MV-4-11 (cell line): ENCODE measurements at regions not wholly inside any gene's neighbourhood (a gene's known extent, or its start where the extent isn't known, plus 50 kb on each side); places are given as distances from the start of the nearest gene placed in this dataset.

Source experiments
- DNase-seq: peaks from one replicate; lab custom pipeline; 2025; lab: John Stamatoyannopoulos, UW

- DNase-seq, result no peak
Measured at GRCh38 chr14:53356361-53357150, 203.4 kb upstream of the DDHD1 start.

GRCh38 chr14:53355581-53356112, 202.5 kb upstream of the DDHD1 start:
- no peak for DNase-seq

GRCh38 chr14:53354336-53354735, 201.2 kb upstream of the DDHD1 start:
- DNase-seq, result no peak

GRCh38 chr14:53350866-53351265, 197.7 kb upstream of the DDHD1 start:
- DNase-seq, result no peak

GRCh38 chr14:53350429-53350828, 197.3 kb upstream of the DDHD1 start:
- DNase-seq, result no peak

GRCh38 chr14:53346988-53347387, 193.9 kb upstream of the DDHD1 start:
- no peak for DNase-seq

- no peak for DNase-seq
Measured at GRCh38 chr14:53341324-53341723, 188.2 kb upstream of the DDHD1 start.

GRCh38 chr14:53338192-53338591, 185.1 kb upstream of the DDHD1 start:
- no peak for DNase-seq

- DNase-seq, result no peak
Measured at GRCh38 chr14:53336729-53337128, 183.6 kb upstream of the DDHD1 start.

- DNase-seq, result no peak
Measured at GRCh38 chr14:53333809-53334208, 180.7 kb upstream of the DDHD1 start.

- DNase-seq, result no peak
Measured at GRCh38 chr14:53331921-53332320, 178.8 kb upstream of the DDHD1 start.

GRCh38 chr14:53331247-53331646, 178.1 kb upstream of the DDHD1 start:
- no peak for DNase-seq

- DNase-seq, result no peak
Measured at GRCh38 chr14:53330441-53330840, 177.3 kb upstream of the DDHD1 start.

- DNase-seq, result no peak
Measured at GRCh38 chr14:53328841-53329240, 175.7 kb upstream of the DDHD1 start.

GRCh38 chr14:53327716-53328115, 174.6 kb upstream of the DDHD1 start:
- no peak for DNase-seq

GRCh38 chr14:53325176-53325806, 172.2 kb upstream of the DDHD1 start:
- no peak for DNase-seq

- DNase-seq, result no peak
Measured at GRCh38 chr14:53316504-53316903, 163.4 kb upstream of the DDHD1 start.

GRCh38 chr14:53310412-53310811, 157.3 kb upstream of the DDHD1 start:
- peak; percentile 16 for DNase-seq

GRCh38 chr14:53306911-53307310, 153.8 kb upstream of the DDHD1 start:
- no peak for DNase-seq

- DNase-seq, result peak; percentile 20
Measured at GRCh38 chr14:53306267-53306721, 153.2 kb upstream of the DDHD1 start.

- no peak for DNase-seq
Measured at GRCh38 chr14:53304726-53305381, 151.7 kb upstream of the DDHD1 start.

- DNase-seq, result no peak
Measured at GRCh38 chr14:53295985-53296582, 143.0 kb upstream of the DDHD1 start.
